Skin of body (tissue), 1 donor: ENCODE measurements at regions not wholly inside any gene's neighbourhood (a gene's known extent, or its start where the extent isn't known, plus 50 kb on each side); places are given as distances from the start of the nearest gene placed in this dataset.
"Not testable (repeated sequence)": the region's sequence is repeated elsewhere in the genome, so short reads cannot be mapped to it uniquely, and the experiment has no call there.

Source experiments
- DNase-seq: peaks from one replicate; lab custom pipeline; 2025; lab: John Stamatoyannopoulos, UW

DNA sequence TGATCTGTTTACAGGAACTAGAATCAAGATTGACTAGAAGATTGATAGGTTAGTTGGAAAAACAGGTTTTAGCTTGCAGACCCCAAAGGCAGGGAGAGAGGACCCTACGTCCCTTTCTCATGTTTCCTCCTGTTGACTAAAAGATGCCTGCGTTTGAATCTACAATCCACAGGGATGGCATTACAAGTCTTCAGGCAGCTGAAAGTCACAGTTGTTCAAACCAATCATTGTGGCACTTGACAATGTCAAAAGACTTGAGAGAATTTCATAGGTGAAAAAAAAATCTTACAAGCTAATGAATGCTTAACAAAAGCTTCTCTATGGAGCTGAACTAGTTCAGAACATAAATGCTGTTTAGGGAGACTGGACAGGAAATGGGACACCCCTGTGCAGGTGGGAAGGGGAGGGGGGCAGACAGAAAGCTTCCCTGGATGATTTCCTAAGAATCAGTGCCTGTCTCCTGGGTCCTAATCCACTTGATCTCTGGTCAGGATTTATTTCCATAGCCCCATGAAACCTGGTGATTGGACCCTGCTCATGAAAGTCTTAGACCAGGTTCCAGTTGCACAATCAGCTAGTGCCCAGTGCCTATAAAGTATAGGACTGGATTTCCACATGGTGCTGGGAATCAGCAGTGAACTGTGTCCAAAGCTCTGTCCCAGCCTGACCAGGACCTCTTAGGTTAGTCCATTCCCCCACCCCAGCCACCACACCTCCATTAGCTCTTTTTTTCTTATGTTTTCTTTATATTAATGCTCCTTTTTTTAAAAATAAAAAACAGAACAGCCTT is 91.6 kb upstream of the BCAR3 start:
- no peak for DNase-seq

DNA sequence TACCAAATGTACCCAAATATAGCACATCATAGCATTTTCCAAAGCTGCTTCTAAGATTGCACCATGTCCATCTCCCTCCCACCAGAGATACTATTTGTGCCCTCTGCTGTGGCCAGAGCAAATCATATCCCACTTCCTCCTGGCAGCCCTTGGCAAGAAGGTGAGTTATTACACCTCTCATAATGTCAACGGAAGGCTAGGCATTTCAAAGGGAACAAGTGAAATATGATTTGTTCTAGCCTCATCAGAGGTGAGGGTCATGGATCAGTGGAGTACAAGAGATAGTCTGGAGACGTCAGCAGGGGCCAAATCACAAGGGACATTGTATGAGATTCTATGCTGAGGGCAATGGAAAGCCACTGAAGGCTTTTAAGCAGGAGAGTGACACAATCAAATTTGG is 90.2 kb upstream of the BCAR3 start:
- DNase-seq = no peak

DNA sequence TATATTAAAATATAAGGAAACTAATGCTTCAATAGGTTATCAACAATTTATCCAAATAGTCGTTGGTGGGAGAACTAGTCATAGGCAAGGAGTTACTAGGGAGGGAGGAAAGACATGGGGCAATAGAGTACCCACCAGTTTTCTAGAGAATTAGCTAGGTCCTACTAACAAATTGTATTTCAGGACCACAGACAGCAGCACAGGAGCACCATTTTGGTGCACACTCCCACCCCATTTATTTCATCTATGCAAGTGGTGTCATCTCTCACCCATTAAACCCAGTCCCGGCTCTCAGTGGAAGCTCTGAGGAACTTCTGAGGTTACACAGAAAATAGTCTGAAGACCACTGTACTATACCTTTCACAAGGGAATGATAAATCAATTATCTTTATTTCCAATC is 89.0 kb upstream of the BCAR3 start:
- no peak for DNase-seq

DNA sequence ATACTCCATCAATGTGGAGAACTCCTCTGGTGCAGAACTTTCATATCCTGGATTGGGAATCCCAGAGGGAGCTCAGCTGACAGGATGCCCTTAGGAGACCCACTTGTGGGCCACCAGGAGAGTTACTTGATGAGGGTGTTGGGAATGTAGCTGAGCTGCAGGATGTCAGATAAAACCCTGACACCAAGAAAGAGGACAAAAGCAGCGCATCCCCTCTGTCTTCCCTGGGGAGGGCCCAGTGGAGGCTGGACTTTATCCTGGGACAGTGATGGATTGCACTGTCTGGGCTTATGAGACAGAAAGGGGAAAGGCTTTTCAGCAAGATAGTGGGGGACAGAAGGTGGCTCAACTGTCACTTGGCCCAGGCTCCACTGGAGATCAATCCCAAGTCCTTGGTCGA is 88.1 kb upstream of the BCAR3 start:
- no peak for DNase-seq

DNA sequence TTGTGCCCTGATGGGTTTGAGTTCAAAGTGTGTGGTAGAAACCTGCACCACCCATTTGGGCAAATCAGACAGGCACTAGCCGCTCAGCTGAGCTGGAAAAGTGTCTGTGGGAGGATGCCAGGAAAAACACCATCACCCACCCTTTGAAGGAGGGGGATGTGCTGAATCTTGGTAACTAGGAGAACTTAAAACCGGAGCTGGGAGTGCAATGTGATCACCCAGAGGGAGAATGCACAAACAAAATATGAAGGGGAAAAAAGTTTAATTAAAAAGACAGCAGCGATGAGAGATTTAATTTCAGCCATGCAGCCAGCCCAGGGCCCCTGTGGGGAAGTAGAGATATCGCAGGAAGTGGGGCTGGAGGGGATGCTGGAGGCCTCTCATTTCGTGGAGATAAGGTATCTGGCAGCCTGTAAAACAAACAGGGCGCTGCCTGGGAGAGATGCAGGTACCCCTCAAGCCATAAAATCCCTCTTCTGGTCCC is 86.8 kb upstream of the BCAR3 start:
- DNase-seq = no peak

DNA sequence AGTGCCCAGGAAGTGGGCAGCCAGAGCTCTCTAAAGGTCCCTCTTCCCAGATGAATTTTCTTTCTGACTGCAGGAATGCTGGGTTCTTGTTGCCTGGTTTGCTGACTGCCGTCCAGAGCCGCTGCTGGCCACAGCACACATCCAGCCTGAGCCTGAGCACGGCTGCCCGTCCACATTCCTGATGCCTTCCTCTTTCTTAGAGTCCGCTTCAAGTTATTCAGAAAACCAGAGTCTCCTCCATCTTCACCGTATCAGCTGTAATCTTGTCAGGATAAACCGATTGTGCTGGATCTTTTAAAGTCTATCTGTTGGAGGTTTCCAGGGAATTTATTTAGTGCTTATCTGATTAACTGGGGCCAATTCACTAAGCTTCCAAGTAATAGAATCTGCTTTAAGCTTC is 84.8 kb upstream of the BCAR3 start:
- DNase-seq = no peak

DNA sequence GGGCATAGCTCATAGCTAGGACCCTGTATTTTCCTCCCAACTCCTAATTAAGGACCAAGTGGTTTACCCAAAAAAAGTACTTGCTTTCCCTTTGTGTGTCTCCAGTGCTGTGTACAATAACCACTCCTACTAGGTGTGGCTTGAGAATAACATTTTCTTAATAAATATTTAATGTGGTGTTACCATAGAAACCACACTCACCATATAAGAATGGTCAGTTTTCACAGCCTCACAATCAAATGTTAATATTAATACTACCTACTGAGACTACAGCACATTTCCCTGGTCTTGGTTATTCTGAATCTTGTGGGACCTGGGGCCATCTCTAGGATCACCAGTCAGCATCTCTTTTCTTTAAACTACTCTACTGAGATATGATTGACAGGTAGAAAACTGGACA is 83.5 kb upstream of the BCAR3 start:
- no peak for DNase-seq

DNA sequence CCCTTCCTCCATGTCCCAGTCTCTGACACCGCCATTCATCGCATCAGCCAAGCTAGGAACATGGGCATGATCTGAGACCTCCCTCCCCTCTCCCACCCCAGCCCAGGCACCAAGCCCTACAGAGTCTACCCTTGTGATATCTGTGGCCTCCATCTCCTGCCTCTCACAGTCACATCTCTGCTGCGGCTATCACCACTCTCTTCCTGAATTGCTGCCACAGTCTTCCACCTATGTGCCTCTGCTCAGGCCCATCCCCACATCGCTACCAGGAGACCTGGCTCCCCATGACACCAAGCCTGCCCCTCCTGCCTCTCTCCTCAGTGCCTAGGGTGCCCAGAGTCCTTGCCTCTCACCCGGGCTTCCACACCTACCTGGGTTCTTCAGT is 82.7 kb upstream of the BCAR3 start:
- DNase-seq = no peak

DNA sequence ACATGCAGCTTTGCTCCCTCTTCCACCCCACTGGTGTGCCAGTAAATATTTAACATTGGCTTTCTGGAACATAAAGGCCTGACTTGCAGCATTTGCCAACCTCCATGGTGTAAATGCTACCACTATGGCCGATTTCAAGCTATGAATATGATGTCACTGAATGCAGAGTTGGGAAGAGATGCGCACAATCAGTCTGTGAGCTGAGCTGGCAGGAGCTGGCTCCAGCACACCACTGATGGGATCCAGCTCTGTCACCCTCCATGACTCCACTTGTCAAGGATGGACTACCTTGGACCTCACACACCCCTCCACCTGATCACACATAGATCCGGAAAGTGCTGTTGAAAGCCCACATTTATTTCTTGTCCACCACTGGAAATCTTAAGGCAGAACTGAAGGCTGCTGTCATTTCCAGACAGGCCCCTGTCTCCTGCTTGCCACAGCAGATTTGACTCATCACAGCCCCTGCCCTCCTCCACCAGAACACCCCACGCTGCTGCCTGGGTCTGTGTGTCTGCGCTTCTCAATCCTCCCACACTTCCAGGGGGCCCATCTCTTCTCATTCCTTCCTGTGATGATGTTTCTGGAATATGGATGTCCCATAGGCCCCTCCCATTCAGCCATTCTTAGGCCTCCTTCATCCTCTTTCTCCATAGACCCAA is 82.2 kb upstream of the BCAR3 start:
- DNase-seq = no peak

DNA sequence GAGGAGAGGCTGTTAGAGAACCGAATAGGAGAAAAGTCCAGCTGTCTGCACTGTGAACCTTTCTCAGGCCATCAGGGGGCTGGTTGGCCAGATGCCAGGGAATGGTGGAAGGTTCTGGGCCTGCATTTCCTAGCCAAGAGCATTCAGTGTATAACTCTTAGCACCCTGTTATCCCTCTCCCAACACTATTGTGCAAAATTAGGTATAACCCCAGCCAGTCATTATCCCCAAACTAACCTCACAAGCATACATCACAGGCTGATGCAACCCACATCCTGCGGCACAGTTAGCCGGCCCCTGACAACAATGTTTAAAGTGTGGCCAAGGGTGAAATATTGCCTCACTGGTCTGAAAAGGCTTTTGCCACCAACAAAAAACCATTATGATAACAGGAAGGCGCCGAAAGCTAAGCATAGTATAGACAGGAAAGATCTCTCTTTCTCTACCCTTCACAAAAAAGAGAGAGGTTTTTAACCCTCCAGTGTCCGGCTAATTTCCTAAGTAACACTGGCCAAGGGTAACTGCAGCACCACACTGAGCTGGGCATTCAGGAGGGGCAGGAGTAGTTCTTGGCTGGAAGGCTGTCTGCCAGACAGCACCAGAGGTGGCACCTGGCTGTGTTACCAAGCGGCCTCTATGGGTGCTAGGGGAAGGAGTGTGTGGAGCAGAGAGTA is 77.3 kb upstream of the BCAR3 start:
- no peak for DNase-seq

DNA sequence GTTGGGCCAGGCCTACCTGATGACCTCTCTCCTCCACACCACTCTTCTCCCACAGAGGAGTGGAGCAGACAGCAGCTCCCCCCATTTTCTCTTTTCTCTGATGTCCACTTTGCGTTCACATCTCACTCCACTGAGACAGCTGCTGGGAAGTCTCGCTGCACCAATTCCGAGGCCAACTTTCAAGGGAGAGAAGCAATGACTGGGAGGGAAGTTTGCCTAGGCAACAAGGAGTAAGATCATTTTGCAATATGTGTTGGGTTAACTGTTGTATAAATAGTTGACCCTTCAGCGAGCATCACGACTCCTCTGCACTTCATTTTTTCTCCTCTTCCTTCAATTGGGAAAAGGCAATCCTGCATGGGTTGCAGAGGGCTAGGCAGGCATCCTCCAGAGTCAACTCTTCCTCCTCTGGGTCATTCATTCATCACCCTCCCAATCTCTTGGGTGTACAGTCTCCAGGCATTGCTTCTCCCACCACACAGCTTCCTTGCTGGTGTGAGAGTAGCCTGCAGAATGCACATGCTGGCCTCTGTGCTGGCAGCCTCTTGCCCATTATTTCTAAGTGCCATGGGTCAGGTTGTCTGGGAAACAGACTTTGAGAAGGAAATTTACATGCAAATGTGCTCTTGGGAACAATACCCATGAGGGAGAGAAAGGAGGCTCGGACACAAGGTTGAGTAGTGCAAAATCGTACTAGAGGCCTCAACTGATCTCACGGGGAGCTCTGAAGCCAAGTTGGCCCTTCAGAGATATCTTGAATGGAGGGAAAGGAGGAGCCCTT is 75.8 kb upstream of the BCAR3 start:
- no peak for DNase-seq

DNA sequence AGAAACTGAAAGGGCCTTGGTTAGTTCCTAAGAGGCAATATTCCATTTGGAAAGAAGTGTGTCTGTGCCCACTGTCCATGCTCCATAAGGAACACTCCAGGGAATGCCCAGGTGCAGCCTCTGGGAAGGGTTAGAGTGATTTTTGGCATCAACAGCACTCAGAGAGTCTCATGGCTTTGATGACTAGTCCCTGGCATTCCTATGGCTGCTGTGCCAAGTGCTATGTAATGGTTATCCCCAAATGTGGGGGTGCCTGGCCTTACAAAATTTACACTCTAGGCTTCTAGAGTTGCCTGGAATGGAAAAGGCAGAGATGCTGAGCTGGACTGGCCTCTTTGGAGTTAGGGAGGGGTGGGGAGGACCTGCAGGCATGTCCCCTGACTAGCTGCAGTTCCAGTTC is 75.0 kb upstream of the BCAR3 start:
- DNase-seq = no peak

DNA sequence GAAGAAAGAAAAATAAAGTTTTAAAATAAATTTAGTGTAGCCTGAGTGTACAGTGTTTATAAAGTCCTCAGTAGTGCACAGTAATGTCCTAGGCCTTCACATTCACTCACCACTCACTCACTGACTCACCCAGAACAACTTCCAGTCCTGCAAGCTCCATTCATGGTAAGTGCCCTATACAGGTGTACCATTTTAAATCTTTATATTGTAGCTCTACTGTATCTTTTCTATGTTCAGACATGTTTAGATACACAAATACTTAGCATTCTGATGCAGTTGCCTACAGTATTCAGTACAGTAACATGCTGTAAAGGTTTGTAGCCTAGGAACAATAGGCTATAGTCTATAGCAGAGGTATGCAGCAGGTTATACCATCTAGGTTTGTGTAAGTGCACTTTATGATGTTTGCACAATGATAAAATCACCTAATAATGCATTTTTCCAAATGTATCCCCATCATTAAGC is 73.6 kb upstream of the BCAR3 start:
- DNase-seq = not testable (repeated sequence)

DNA sequence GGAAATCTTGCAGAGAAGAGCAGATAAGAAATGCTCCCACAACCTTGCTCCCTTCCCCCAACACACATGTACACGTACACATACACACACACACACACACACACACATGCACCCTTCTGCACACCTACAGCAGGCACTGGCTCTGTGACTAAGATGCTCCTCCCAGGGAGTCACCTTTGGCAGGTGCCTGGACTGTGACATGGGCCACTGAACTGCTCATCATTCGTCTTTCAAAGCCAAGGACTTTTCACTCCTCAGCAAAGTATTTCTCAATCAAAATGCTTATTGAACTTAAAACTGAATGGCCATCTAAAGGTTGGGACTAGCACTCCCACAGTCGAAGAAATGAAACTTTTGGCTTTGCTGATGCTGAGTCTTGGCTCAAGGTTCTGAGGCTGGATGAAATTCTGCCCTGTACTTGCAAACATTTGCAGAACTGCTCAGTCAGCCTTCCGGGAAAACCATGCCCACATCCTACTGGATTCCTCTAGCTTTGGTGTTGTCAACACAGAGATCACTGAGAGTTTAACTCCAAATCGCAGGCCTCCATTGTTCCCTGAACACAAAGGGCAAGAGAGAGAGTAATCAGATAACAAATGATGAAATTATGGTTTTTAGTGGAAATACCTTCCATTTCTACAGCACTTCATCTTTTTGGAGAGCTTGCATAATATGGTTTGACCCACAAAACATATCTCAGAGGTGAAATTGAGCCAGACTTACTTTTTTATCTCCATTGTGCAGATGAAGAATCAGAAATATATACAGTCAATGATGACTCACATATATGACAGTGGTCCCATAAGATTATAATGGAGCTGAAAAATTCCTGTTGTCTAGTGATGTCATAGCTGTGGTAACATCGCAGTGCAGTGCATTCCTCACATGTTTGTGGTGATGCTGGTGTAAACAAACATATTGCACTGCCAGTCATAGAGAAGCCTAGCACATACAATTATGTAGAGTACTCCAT is 72.4 kb upstream of the BCAR3 start:
- DNase-seq = no peak

DNA sequence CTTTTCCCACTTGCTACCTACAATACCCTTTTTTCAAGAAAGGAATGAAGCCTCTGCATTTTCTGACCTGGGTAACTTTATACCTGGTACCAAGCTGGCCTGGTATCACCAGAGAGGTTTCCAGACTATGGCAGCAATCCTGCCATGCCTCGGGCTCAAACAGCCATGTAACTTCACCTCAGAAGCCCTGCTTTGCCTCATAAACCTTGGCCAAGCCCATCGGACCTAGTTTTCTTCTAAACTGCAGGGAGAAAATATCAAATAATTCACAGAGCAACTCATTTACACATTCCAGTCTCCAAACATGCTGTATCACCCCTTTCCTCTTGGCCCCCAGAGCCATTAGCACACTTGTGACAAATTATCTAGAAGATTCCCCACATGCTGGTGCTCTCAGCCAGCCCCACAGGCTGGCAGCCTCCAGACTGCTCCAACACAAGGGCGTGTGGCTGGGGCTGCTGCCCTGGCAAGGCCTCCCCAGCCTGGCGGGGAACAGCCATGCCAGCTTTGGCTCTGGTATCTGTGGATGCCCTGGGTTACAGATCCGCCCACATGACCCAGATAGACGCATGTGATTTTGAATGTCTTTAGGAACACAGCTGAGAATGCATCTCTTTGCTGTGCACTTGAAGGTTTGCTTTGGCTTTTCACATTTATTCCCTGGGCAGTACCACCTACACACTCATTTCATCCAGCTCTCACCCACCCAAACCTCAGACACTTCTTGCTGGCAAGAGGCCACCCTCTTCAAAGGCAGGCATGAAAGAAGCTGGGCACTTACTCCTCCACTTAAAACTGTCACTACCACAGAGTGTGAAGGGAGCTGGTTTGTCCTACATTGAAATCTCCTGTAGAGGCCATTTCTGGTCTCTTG is 70.0 kb upstream of the BCAR3 start:
- DNase-seq = no peak

DNA sequence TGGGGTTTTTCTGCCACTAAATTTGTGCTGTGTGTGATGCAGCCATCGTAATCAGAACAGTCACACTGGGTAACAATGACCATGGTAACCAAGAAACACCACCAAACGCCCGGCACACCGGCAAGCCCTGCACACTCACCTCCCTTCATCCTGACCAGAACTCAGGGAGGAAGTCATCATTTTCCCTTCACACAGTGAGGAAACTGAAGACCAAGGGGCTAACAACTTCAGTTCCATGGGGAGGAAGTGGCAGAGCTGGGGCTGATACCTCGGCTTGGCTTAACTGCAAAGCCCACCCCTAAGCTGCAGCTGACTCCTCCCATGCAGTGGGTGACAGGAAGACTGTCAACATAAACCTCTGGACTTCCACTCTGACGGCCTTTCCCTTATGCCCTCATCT is 69.3 kb upstream of the BCAR3 start:
- no peak for DNase-seq

DNA sequence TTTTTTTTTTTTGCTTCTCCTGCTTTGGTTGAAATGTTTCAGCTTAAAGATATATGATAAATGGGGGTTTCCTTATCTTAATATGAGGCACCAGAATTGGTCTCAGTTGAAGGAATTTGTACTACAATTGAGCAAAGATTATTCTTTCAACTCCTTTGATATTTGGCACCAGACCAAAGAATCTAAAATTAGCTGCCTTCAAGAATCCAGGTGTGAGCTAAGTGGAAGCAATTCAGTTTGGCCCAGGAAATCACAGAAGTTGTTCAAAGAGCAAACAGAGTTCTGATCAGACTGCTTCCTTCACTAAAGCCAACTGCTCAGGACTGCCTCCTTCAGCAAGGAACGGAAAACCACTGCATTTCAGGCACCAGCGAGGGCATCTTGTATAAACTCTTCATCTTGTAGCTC is 68.3 kb upstream of the BCAR3 start:
- DNase-seq = no peak

DNA sequence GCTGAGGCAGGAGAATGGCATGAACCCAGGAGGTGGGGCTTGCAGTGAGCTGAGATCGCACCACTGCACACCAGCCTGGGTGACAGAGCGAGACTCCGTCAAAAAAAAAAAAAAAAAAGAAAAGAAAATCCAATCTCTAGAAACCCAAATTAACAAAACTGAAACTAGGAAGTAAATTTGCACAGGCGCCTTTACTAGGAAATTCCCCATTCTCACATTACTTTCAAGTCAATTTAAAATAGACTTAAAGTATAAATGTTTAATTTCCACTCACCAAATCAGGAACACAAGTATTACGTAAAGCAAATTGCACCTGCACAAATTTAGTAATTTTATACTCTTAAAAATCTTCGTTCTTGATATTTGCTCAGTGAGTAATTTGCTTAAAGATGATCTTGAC is 67.8 kb upstream of the BCAR3 start:
- DNase-seq = no peak

DNA sequence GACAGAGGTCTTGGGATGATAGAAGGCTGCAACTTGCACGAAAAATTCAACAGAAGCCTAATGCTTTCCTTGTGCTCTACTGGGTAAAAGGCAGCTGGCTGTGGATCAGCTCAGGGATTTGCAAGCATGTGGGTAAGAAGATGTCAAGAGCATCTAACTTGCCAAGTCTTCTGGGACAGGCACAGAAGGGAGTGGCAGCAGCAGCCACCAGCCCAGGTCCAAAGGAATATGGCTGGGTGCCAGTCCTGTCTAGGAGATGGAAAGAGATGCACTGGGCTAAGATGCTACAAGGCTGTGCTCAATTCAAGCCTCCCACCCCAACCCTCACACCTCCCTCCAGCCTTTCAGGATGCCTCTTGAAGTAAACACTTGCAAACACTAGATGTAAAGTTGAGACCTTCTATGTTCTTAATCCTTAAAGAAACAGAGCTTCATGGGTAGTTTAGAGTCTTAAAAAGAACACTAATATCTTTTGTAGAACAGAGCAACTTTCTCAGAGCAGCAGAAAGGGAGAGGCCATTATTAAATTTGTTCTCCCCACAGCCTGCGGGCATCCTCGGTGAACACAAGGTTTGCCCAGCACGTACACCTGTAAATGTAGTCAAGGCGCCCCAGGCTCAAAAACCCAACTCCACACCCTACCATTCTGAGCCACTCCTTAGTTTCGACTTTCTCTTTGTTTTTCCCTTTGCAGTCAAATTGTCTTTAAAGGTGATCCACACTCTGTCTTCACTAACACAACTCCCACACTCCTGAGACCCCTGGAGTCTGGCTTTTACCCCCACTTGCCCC is 64.6 kb upstream of the BCAR3 start:
- DNase-seq = no peak
